Common myeloid progenitor, CD34-positive (primary cell): ENCODE measurements at regions not wholly inside any gene's neighbourhood (a gene's known extent, or its start where the extent isn't known, plus 50 kb on each side); places are given as distances from the start of the nearest gene placed in this dataset.
"Not testable (repeated sequence)": the region's sequence is repeated elsewhere in the genome, so short reads cannot be mapped to it uniquely, and the experiment has no call there.

Source experiments
- CTCF ChIA-PET: fragments of 350-600 bp; sonication (Branson Sonifier 250); formaldehyde crosslinking; loops from one replicate; lab custom pipeline; 2021; ENCODE audit warnings: antibody characterized with exemption; lab: Charles Lee
- POLR2A ChIA-PET: fragments of 350-600 bp; sonication (Branson Sonifier 250); formaldehyde crosslinking; loops from one replicate; lab custom pipeline; 2021; ENCODE audit warnings: antibody characterized with exemption; lab: Charles Lee
- DNase-seq, 3 donors: peaks; one replicate each; pipeline versions ENCODE4 v3.0.0 to v3.0.0-alpha.2; 2013
- H3K27ac ChIP-seq, 2 experiments: 1 replicate in 1 of 2; 2 replicates in 1 of 2; pipeline ENCODE4 v1.7.0; 2013; ENCODE audit warnings: inconsistent platforms in 2 of 2, low read length in 2 of 2, mild to moderate bottlenecking in 2 of 2, low read depth in 1 of 2, moderate library complexity in 1 of 2; ENCODE audit not compliant: severe bottlenecking in 2 of 2, insufficient read depth in 1 of 2, poor library complexity in 1 of 2
- H3K27me3 ChIP-seq, 5 experiments: replicated peaks in 2 of 5; 1 replicate in 3 of 5; 2 replicates in 2 of 5; pipeline versions ENCODE4 v1.6.1 to v1.7.0; 2013; ENCODE audit warnings: low read length in 4 of 5, mild to moderate bottlenecking in 2 of 5, moderate library complexity in 2 of 5, inconsistent platforms in 1 of 5; ENCODE audit not compliant: insufficient read depth in 5 of 5, control insufficient read depth in 4 of 5
- H3K36me3 ChIP-seq, 4 experiments: 1 replicate in 2 of 4; 2 replicates in 2 of 4; pipeline versions ENCODE4 v1.6.1 to v1.7.0; 2013; ENCODE audit warnings: low read length in 3 of 4, control low read depth in 1 of 4, mild to moderate bottlenecking in 1 of 4; ENCODE audit not compliant: control insufficient read depth in 4 of 4, insufficient read depth in 4 of 4
- H3K4me1 ChIP-seq, 4 experiments: 1 replicate in 3 of 4; 2 replicates in 1 of 4; pipeline versions ENCODE4 v1.6.1 to v1.7.1; 2013; ENCODE audit warnings: low read length in 3 of 4, mild to moderate bottlenecking in 3 of 4, control low read depth in 1 of 4, inconsistent platforms in 1 of 4, moderate library complexity in 1 of 4; ENCODE audit not compliant: control insufficient read depth in 4 of 4, insufficient read depth in 4 of 4; ENCODE audit errors: control extremely low read depth in 1 of 4
- H3K4me3 ChIP-seq, 7 experiments: 1 replicate in 4 of 7; 2 replicates in 3 of 7; pipeline versions ENCODE4 v1.5.1 to v1.7.0; 2013; ENCODE audit warnings: mild to moderate bottlenecking in 7 of 7, low read length in 6 of 7, moderate library complexity in 6 of 7, inconsistent platforms in 2 of 7, low read depth in 2 of 7, control low read depth in 1 of 7; ENCODE audit not compliant: insufficient read depth in 4 of 7, control insufficient read depth in 1 of 7; ENCODE audit errors: extremely low read depth in 1 of 7
- H3K9me3 ChIP-seq, 5 experiments: 1 replicate in 4 of 5; 2 replicates in 1 of 5; pipeline versions ENCODE4 v1.6.1 to v1.7.1; 2013; ENCODE audit warnings: low read length in 4 of 5, mild to moderate bottlenecking in 2 of 5, inconsistent platforms in 1 of 5, low read depth in 1 of 5, moderate library complexity in 1 of 5; ENCODE audit not compliant: control insufficient read depth in 4 of 5, insufficient read depth in 2 of 5; ENCODE audit errors: control extremely low read depth in 1 of 5
- WGBS: methylation state at CpG from one replicate; pipeline ENCODE4 v1.1.5; 2013; ENCODE audit not compliant: insufficient coverage; 5-methylcytosine and 5-hydroxymethylcytosine counted together

GRCh38 chr15:61362912-61363311 is 133.8 kb upstream of the RORA start:
- H3K4me1 ChIP-seq, DNase-seq, H3K27ac ChIP-seq, H3K36me3 ChIP-seq, CTCF ChIA-PET, POLR2A ChIA-PET, H3K9me3 ChIP-seq, H3K4me3 ChIP-seq, H3K27me3 ChIP-seq: not testable (repeated sequence)

- DNase-seq, result no peak
- Histone ChIP-seq H3K9me3 (peaks cover 0 to 3% (median 0%) of the 10 kb centered on the region in 5 experiments), H3K36me3 (no peaks in the 10 kb centered on the region), H3K27me3 (peaks cover 0 to 3% (median 0%) of the 10 kb centered on the region in 5 experiments), H3K4me3 (no peak overlapping the region), H3K27ac (no peak overlapping the region), H3K4me1 (no peaks in the 10 kb centered on the region)
- ChIA-PET POLR2A (no interaction called here), CTCF (no interaction called here)
- no CpG with 5 or more reads among the region's 2 CpGs for WGBS
Observed at GRCh38 chr15:61344293-61344692, 115.2 kb upstream of the RORA start.

GRCh38 chr15:61342390-61342789 is 113.3 kb upstream of the RORA start:
- Histone ChIP-seq H3K36me3 (no peaks in the 10 kb centered on the region), H3K4me1 (no peaks in the 10 kb centered on the region), H3K27me3 (peaks cover 0 to 7% (median 0%) of the 10 kb centered on the region in 5 experiments), H3K27ac (no peak overlapping the region), H3K4me3 (no peak overlapping the region), H3K9me3 (peaks cover 0 to 3% (median 1%) of the 10 kb centered on the region in 5 experiments)
- 100% methylated on average over 2 of the region's 2 CpGs for WGBS
- CTCF ChIA-PET, result no interaction called here
- DNase-seq, result no peak
- POLR2A ChIA-PET, result no interaction called here

DNA sequence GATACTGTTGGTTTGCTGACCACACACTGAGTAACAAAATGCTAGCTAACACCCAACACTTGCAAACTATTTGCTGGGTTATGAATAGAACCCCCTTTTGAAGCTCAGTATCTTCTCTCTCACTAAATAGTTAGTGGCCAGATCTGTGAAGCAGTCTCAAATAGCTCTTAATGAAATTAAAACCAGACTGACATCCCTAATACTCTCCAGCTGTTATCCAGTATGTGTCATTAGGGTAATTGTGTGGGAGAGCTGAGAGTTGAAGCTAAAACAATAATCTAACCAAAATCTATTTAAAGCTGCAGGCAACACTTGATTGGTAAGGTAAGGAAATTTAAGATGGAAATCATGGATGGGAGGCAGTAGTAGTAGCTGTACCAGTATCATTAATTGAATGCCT is 110.4 kb upstream of the RORA start:
- ChIA-PET POLR2A (interaction anchor here (0.5 kb wide), 1 partner anchor 733 kb away, joined by 3 read pairs; no protein-coding TSS in a partner anchor), CTCF (no interaction called here)
- Histone ChIP-seq H3K27ac (no peak overlapping the region), H3K36me3 (no peaks in the 10 kb centered on the region), H3K9me3 (peaks cover 0 to 12% (median 6%) of the 10 kb centered on the region in 5 experiments), H3K4me3 (no peak overlapping the region), H3K4me1 (no peaks in the 10 kb centered on the region), H3K27me3 (peaks cover 0 to 7% (median 0%) of the 10 kb centered on the region in 5 experiments)
- no peak for DNase-seq

DNA sequence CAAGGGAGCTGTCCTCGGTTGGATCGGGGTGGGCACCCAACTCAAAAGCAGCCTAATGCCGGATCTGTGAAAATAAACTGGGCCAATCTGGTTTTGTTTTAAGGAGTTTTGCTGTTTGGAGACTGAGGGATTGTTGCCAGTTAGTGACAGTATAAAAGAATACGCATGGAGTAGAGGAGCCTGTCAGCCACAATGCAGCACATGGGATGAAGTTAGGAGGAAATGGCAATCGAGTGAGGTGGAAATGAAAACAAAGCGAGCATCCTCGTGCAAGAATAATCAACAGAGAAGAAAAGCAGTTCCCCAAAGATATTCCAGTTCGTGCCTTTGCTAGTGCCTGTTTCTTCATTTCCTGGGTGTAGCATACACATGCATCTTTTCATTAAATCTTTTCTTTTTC is 108.4 kb upstream of the RORA start:
- peaks cover 0 to 14% (median 6%) of the 10 kb centered on the region in 5 experiments for H3K9me3 ChIP-seq
- no peak overlapping the region for H3K4me3 ChIP-seq
- no peaks in the 10 kb centered on the region for H3K36me3 ChIP-seq
- no peak overlapping the region for H3K27ac ChIP-seq
- ChIA-PET POLR2A (no interaction called here), CTCF (no interaction called here)
- peaks cover 0 to 7% (median 0%) of the 10 kb centered on the region in 5 experiments for H3K27me3 ChIP-seq
- DNase-seq, result no peak
- 92% methylated on average over 7 of the region's 8 CpGs for WGBS
- no peaks in the 10 kb centered on the region for H3K4me1 ChIP-seq

DNA sequence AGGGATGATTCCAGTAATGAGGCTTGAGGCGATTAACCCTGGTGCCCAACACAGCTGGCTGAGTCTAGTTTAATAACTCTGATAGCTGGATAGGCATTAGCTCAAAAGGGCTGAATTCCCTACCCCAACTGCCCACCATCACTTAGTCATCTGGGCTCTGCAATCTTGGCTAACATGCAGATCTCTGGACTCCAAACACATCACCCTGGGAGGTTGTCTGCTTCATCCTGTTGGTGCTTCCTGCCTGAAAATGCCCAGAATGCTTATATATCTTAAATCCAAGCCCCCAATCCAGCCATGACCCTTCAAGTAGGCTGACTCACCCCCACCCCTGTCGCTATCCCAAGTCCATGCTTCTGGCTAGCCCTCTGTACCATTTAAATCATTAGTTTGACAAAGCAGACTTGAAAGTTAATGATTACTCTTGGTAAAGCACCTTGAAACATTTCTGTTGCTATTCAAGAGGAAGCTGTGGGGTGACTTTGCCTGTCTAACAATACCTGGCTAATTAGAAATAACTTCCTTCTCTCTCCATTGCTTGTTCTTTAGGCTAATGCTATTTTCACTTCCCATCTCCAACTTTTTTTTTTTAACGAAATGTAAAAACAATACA is 107.0 kb upstream of the RORA start:
- H3K4me3 ChIP-seq, result no peak overlapping the region
- no peak overlapping the region for H3K27ac ChIP-seq
- peaks cover 0 to 7% (median 2%) of the 10 kb centered on the region in 5 experiments for H3K27me3 ChIP-seq
- no peaks in the 10 kb centered on the region for H3K36me3 ChIP-seq
- ChIA-PET POLR2A (no interaction called here), CTCF (no interaction called here)
- no peaks in the 10 kb centered on the region for H3K4me1 ChIP-seq
- H3K9me3 ChIP-seq, result peaks cover 0 to 14% (median 6%) of the 10 kb centered on the region in 5 experiments
- WGBS, result 88% methylated on average over 1 of the region's 3 CpGs
- DNase-seq, result no peak

DNA sequence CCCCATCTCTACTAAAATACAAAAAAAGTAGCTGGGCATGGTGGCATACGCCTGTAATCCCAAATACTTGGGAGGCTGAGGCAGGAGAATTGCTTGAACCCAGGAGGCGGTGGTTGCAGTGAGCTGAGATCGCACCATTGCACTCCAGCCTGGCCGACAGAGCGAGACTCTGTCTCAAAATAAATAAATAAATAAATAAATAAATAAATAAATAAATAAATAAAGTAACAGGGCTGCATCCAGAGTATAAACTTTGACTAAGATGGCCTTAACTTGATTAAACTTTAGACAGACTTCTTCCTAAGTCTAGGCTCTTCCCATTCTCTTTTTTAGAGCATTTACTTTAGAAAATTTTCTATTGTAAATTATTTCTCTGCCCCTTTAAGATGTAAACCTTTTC is 105.6 kb upstream of the RORA start:
- peaks cover 0 to 14% (median 6%) of the 10 kb centered on the region in 5 experiments for H3K9me3 ChIP-seq
- POLR2A ChIA-PET, H3K36me3 ChIP-seq, CTCF ChIA-PET, H3K27me3 ChIP-seq, H3K4me1 ChIP-seq, H3K27ac ChIP-seq, DNase-seq, H3K4me3 ChIP-seq: not testable (repeated sequence)
- 100% methylated on average over 2 of the region's 5 CpGs for WGBS
